Fibroblast of lung (primary cell): ENCODE measurements at regions not wholly inside any gene's neighbourhood (a gene's known extent, or its start where the extent isn't known, plus 50 kb on each side); places are given as distances from the start of the nearest gene placed in this dataset.

Experiments
- DNase-seq, 2 donors: peaks; one replicate each; pipeline versions ENCODE4 v3.0.0 to v3.0.0-alpha.2; 2010; ENCODE audit warnings: low read depth in 2 of 2
- H2AFZ ChIP-seq: 2 replicates; pipeline ENCODE4 v1.5.1; 2012; ENCODE audit warnings: low read length, control low read depth, inconsistent platforms
- H3K27ac ChIP-seq: 2 replicates; pipeline ENCODE4 v1.5.1; 2011; ENCODE audit warnings: low read length, control low read depth; ENCODE audit not compliant: insufficient read depth
- H3K27me3 ChIP-seq: 2 replicates; pipeline ENCODE4 v1.5.1; 2011; ENCODE audit warnings: mild to moderate bottlenecking, low read length; ENCODE audit not compliant: control insufficient read depth, insufficient read depth
- H3K36me3 ChIP-seq: 2 replicates; pipeline ENCODE4 v1.5.1; 2011; ENCODE audit warnings: low read length; ENCODE audit not compliant: control insufficient read depth, insufficient read depth
- H3K4me1 ChIP-seq: 2 replicates; pipeline ENCODE4 v1.5.1; 2011; ENCODE audit warnings: low read length; ENCODE audit not compliant: control insufficient read depth, insufficient read depth; ENCODE audit errors: extremely low read depth
- H3K4me2 ChIP-seq: 2 replicates; pipeline ENCODE4 v1.5.1; 2011; ENCODE audit warnings: low read length, control low read depth; ENCODE audit not compliant: insufficient read depth; ENCODE audit errors: extremely low read depth
- H3K4me3 ChIP-seq, 4 experiments: fragments of 200-600 bp in 1 of 4; sonication (generic) in 1 of 4; replicated peaks in 1 of 4; 2 replicates each; pipeline ENCODE4 v1.5.1; 2011 to 2016; ENCODE audit warnings: low read length in 4 of 4, low read depth in 3 of 4, mild to moderate bottlenecking in 3 of 4, control low read depth in 2 of 4, inconsistent platforms in 1 of 4, mixed read lengths in 1 of 4; ENCODE audit not compliant: insufficient read depth in 1 of 4; ENCODE audit errors: control extremely low read depth in 1 of 4
- H3K79me2 ChIP-seq: 2 replicates; pipeline ENCODE4 v1.5.1; 2012; ENCODE audit warnings: mild to moderate bottlenecking, low read length, inconsistent platforms; ENCODE audit not compliant: control insufficient read depth, insufficient read depth
- H3K9ac ChIP-seq: 2 replicates; pipeline ENCODE4 v1.5.1; 2011; ENCODE audit warnings: mild to moderate bottlenecking, low read length, control low read depth; ENCODE audit not compliant: insufficient read depth
- H3K9me3 ChIP-seq: 2 replicates; pipeline ENCODE4 v1.5.1; 2012; ENCODE audit warnings: low read depth, low read length; ENCODE audit not compliant: control insufficient read depth, insufficient read depth
- H4K20me1 ChIP-seq: 2 replicates; pipeline ENCODE4 v1.5.1; 2011; ENCODE audit warnings: low read length; ENCODE audit not compliant: control insufficient read depth, insufficient read depth; ENCODE audit errors: extremely low read depth
- CTCF ChIP-seq, 2 donors: IDR thresholded peaks in 1 of 2; conservative IDR thresholded peaks in 1 of 2; 1 replicate in 1 of 2; 2 replicates in 1 of 2; pipeline ENCODE4 v1.5.1; 2011 to 2012; ENCODE audit warnings: low read length in 2 of 2, control low read depth in 1 of 2, inconsistent platforms in 1 of 2, low read depth in 1 of 2, mild to moderate bottlenecking in 1 of 2
- EZH2 ChIP-seq: IDR thresholded peaks from 2 replicates; pipeline ENCODE4 v1.5.1; 2012; ENCODE audit warnings: low read length, control low read depth, mild to moderate bottlenecking; ENCODE audit errors: missing control alignments

- no peaks in the 10 kb centered on the region for H3K4me1 ChIP-seq
- H3K9ac ChIP-seq: no peak overlapping the region
- TF ChIP-seq CTCF (conservative IDR thresholded peaks at IDR 0.05 in 1 of 2, IDR thresholded peaks at IDR 0.05 in 1 of 2; ENCODE audit: low read depth in 1 of 2, low read length in 2 of 2) (no peak), EZH2 (no peak)
- no peaks in the 10 kb centered on the region for H3K79me2 ChIP-seq
- no peaks in the 10 kb centered on the region for H3K36me3 ChIP-seq
- H3K9me3 ChIP-seq: no peaks in the 10 kb centered on the region
- no peak overlapping the region for H3K4me2 ChIP-seq
- H3K27ac ChIP-seq: no peak overlapping the region
- DNase-seq: no peak
- H2AFZ ChIP-seq: no peak overlapping the region
- no peaks in the 10 kb centered on the region for H3K27me3 ChIP-seq
- H4K20me1 ChIP-seq: no peaks in the 10 kb centered on the region
- no peak overlapping the region for H3K4me3 ChIP-seq
Measured at GRCh38 chr11:129503646-129504045, 128.0 kb downstream of the BARX2 start.

- Histone ChIP-seq H3K27ac (no peak overlapping the region), H3K4me3 (no peak overlapping the region), H3K4me1 (no peaks in the 10 kb centered on the region), H3K36me3 (no peaks in the 10 kb centered on the region), H2AFZ (no peak overlapping the region), H3K9ac (no peak overlapping the region), H3K4me2 (no peak overlapping the region), H3K27me3 (no peaks in the 10 kb centered on the region), H3K9me3 (no peaks in the 10 kb centered on the region), H3K79me2 (no peaks in the 10 kb centered on the region), H4K20me1 (no peaks in the 10 kb centered on the region)
- no peak for DNase-seq
- TF ChIP-seq EZH2: no peak
- no peak for TF ChIP-seq CTCF (conservative IDR thresholded peaks at IDR 0.05 in 1 of 2, IDR thresholded peaks at IDR 0.05 in 1 of 2; ENCODE audit: low read depth in 1 of 2, low read length in 2 of 2)
Measured at GRCh38 chr11:129505266-129505665, 129.6 kb downstream of the BARX2 start.

DNA sequence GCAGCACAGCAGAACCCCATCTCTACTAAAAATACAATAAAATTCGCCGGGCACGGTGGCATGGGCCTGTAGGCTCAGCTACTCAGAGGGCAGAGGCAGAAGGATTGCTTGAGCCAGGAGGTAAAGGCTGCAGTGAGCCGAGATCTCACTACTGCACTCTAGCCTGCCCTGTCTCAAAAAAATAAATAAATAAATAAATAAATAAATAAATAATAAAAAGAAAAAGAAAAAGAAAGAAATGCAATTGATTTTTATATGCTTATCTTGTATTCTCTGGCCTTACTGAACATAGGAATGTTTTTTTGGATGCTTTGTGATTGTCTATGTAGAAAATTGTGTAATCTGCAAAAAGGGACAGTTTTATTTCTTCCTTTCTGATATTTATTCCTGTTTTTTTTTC lies 132.5 kb downstream of the BARX2 start:
- Histone ChIP-seq H3K9me3 (no peaks in the 10 kb centered on the region), H3K27me3 (no peaks in the 10 kb centered on the region), H3K4me3 (no peak overlapping the region), H3K79me2 (no peaks in the 10 kb centered on the region), H3K4me2 (no peak overlapping the region), H3K36me3 (no peaks in the 10 kb centered on the region), H3K4me1 (no peaks in the 10 kb centered on the region), H2AFZ (no peak overlapping the region), H3K9ac (no peak overlapping the region), H3K27ac (no peak overlapping the region), H4K20me1 (no peaks in the 10 kb centered on the region)
- TF ChIP-seq EZH2: no peak
- no peak for TF ChIP-seq CTCF (conservative IDR thresholded peaks at IDR 0.05 in 1 of 2, IDR thresholded peaks at IDR 0.05 in 1 of 2; ENCODE audit: low read depth in 1 of 2, low read length in 2 of 2)
- no peak for DNase-seq
